ENCODE measurements at regions not wholly inside any gene's neighbourhood (a gene's known extent, or its start where the extent isn't known, plus 50 kb on each side); places are given as distances from the start of the nearest gene placed in this dataset.

DNA sequence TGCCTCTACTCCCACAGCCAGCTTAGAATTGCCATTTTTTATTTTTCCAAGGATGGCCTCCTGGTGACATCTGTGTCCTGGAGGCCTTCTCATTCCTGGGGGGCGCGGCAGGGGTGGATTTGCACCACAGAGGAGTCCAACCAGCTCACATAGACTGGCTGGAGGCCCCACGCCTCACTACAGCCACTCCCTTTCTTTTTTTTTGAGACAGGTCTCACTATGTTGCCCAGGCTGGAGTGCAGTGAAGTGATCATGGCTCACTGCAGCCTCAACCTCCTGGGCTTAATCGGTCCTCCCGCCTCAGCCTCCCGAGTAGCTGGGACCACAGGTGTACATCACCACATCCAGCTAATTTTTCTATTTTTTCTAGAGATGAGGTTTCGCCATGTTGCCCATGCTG, 57.6 kb upstream of the DOCK1 start:
- TF ChIP-seq, protein P1, sequence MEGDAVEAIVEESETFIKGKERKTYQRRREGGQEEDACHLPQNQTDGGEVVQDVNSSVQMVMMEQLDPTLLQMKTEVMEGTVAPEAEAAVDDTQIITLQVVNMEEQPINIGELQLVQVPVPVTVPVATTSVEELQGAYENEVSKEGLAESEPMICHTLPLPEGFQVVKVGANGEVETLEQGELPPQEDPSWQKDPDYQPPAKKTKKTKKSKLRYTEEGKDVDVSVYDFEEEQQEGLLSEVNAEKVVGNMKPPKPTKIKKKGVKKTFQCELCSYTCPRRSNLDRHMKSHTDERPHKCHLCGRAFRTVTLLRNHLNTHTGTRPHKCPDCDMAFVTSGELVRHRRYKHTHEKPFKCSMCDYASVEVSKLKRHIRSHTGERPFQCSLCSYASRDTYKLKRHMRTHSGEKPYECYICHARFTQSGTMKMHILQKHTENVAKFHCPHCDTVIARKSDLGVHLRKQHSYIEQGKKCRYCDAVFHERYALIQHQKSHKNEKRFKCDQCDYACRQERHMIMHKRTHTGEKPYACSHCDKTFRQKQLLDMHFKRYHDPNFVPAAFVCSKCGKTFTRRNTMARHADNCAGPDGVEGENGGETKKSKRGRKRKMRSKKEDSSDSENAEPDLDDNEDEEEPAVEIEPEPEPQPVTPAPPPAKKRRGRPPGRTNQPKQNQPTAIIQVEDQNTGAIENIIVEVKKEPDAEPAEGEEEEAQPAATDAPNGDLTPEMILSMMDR (IDR thresholded peaks at IDR 0.05): no peak
- no peak for TF ChIP-seq POLR2A (IDR thresholded peaks at IDR 0.05)
